Aorta (tissue), 5 donors: ENCODE measurements at regions not wholly inside any gene's neighbourhood (a gene's known extent, or its start where the extent isn't known, plus 50 kb on each side); places are given as distances from the start of the nearest gene placed in this dataset.

ENCODE experiments used
- ATAC-seq: fragments of 200-7000 bp; cut with Tn5 transposase; one replicate; pipeline ENCODE4 v1.9.1; 2022; ENCODE audit warnings: moderate library complexity; ENCODE audit not compliant: low FRiP score
- DNase-seq, 2 donors: peaks; one replicate each; pipeline ENCODE4 v3.0.0-alpha.2; 2020
- H3K27ac ChIP-seq, 2 donors: one replicate each; pipeline ENCODE4 v1.5.1; 2013; ENCODE audit warnings: low read length in 2 of 2, mild to moderate bottlenecking in 2 of 2, moderate library complexity in 2 of 2, control low read depth in 1 of 2, inconsistent platforms in 1 of 2, low read depth in 1 of 2
- H3K27me3 ChIP-seq, 2 donors: one replicate each; pipeline ENCODE4 v1.6.1; 2013; ENCODE audit warnings: control low read depth in 1 of 2, low read length in 1 of 2, mild to moderate bottlenecking in 1 of 2, moderate library complexity in 1 of 2; ENCODE audit not compliant: insufficient read depth in 2 of 2, control insufficient read depth in 1 of 2
- H3K36me3 ChIP-seq, 2 donors: one replicate each; pipeline ENCODE4 v1.6.1; 2013; ENCODE audit warnings: control low read depth in 1 of 2, low read length in 1 of 2, mild to moderate bottlenecking in 1 of 2; ENCODE audit not compliant: insufficient read depth in 2 of 2, control insufficient read depth in 1 of 2
- H3K4me1 ChIP-seq, 2 donors: one replicate each; pipeline ENCODE4 v1.6.1; 2013; ENCODE audit warnings: low read length in 2 of 2, control low read depth in 1 of 2, mild to moderate bottlenecking in 1 of 2, moderate library complexity in 1 of 2; ENCODE audit not compliant: insufficient read depth in 2 of 2, control insufficient read depth in 1 of 2
- H3K4me3 ChIP-seq, 2 donors: one replicate each; pipeline ENCODE4 v1.5.1; 2013; ENCODE audit warnings: low read length in 2 of 2, control low read depth in 1 of 2, mild to moderate bottlenecking in 1 of 2
- H3K9me3 ChIP-seq: one replicate; pipeline ENCODE4 v1.6.1; 2013; ENCODE audit warnings: mild to moderate bottlenecking, low read length; ENCODE audit not compliant: control insufficient read depth
- WGBS, 2 donors: extraction: QIAGEN DNeasy Blood & Tissue Kit; methylation state at CpG; one replicate each; pipeline ENCODE4 v1.1.7; 2013; 5-methylcytosine and 5-hydroxymethylcytosine counted together
- intact Hi-C, 2 donors: fragments of 100-400 bp; cut with DNase I; formaldehyde crosslinking; loops; one replicate each; pipeline versions ENCODE4 v1.14.2 to v1.15.0; 2022
- donor health status: healthy with polysubstance abuse.
- donor health status: Bipolar disorder and iron deficiency.
- donor health status: DM: no; HTN: no; CAD: no.
- donor health status: DM: no; HTN: no; CAD: no.
- donor health status: DM: yes; HTN: yes; CAD: no.

- no peak overlapping the region for H3K27ac ChIP-seq
- H3K4me1 ChIP-seq = no peaks in the 10 kb centered on the region
- DNase-seq (no peak), ATAC-seq (no peak)
- H3K9me3 ChIP-seq = no peaks in the 10 kb centered on the region
- no peaks in the 10 kb centered on the region for H3K36me3 ChIP-seq
- no peak overlapping the region for H3K4me3 ChIP-seq
- 78 to 92% methylated on average over 10 of the region's 10 CpGs for WGBS, 2 donors
- H3K27me3 ChIP-seq = no peaks in the 10 kb centered on the region
- intact Hi-C loops = no loop called here
Measured at GRCh38 chrX:39842281-39842973, 255.3 kb downstream of the BCOR start.

- H3K4me3 ChIP-seq = no peak overlapping the region
- H3K27me3 ChIP-seq = no peaks in the 10 kb centered on the region
- no peak overlapping the region for H3K27ac ChIP-seq
- no peaks in the 10 kb centered on the region for H3K36me3 ChIP-seq
- 76 to 97% methylated on average over 4 of the region's 4 CpGs for WGBS, 2 donors
- no peak for ATAC-seq
- intact Hi-C loops = no loop called here
- no peak for DNase-seq
- H3K4me1 ChIP-seq = no peaks in the 10 kb centered on the region
- no peaks in the 10 kb centered on the region for H3K9me3 ChIP-seq
Measured at GRCh38 chrX:39843318-39843717, 254.4 kb downstream of the BCOR start.

DNA sequence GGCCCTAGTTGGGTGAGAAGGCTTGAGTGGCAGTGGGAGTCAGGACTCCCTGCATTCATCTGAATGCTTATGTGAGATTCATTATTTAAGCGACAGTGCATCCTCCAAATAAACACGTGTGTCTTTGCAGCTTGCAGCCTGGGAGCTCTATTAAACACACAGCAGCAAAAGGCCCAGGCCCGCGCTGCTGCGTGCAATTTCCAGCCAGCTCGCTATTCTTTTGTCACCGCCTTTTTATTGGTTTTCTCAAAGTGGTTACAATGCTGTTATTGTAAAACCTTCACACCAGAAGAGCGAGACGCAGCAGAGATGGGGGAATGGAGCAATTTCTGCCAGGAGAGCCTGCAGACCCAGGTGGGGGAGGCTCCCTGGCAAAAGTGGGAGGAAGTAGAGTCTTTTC lies 252.5 kb downstream of the BCOR start:
- WGBS, 2 donors = 90 to 97% methylated on average over 9 of the region's 9 CpGs
- H3K9me3 ChIP-seq = no peaks in the 10 kb centered on the region
- H3K36me3 ChIP-seq = no peaks in the 10 kb centered on the region
- H3K27ac ChIP-seq = no peak overlapping the region
- intact Hi-C loops = no loop called here
- DNase-seq (no peak), ATAC-seq (no peak)
- H3K4me1 ChIP-seq = no peaks in the 10 kb centered on the region
- no peaks in the 10 kb centered on the region for H3K27me3 ChIP-seq
- H3K4me3 ChIP-seq = no peak overlapping the region

DNA sequence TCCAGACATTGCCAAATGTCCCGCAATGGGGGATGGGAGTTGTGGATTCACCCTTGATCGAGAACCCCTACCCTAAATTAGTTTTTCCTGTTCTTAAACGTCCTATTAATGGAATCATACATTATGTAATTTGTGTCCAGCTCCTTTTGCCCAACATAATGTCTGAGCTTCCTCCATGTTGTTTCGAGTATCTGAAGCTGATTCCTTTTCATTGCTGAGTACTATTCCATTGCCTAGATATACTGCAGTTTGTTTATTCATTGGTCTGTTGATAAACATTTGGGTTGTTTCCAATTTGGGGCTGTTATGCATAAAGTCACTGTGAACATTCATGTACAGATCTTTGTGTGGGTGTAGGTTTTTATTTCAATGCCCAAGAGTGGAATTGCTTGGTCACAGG lies 251.3 kb downstream of the BCOR start:
- Histone ChIP-seq H3K4me1 (no peaks in the 10 kb centered on the region), H3K27me3 (no peaks in the 10 kb centered on the region), H3K4me3 (no peak overlapping the region), H3K27ac (no peak overlapping the region), H3K36me3 (no peaks in the 10 kb centered on the region), H3K9me3 (no peaks in the 10 kb centered on the region)
- no peak for DNase-seq
- intact Hi-C loops = no loop called here
- ATAC-seq = no peak
- WGBS, 2 donors = 85 to 98% methylated on average over 4 of the region's 4 CpGs

GRCh38 chrX:39848243-39848642 lies 249.5 kb downstream of the BCOR start:
- no peaks in the 10 kb centered on the region for H3K9me3 ChIP-seq
- intact Hi-C loops = no loop called here
- H3K36me3 ChIP-seq = no peaks in the 10 kb centered on the region
- ATAC-seq = no peak
- H3K4me3 ChIP-seq = no peak overlapping the region
- no peak overlapping the region for H3K27ac ChIP-seq
- 16 to 29% methylated on average over 5 of the region's 5 CpGs for WGBS, 2 donors
- no peaks in the 10 kb centered on the region for H3K27me3 ChIP-seq
- no peak for DNase-seq
- H3K4me1 ChIP-seq = no peaks in the 10 kb centered on the region

GRCh38 chrX:39848900-39849299 lies 248.9 kb downstream of the BCOR start:
- WGBS, 2 donors = 65 to 66% methylated on average over 7 of the region's 7 CpGs
- no peak overlapping the region for H3K27ac ChIP-seq
- ATAC-seq (no peak), DNase-seq (no peak)
- H3K9me3 ChIP-seq = no peaks in the 10 kb centered on the region
- intact Hi-C loops = no loop called here
- H3K27me3 ChIP-seq = no peaks in the 10 kb centered on the region
- H3K36me3 ChIP-seq = no peaks in the 10 kb centered on the region
- H3K4me1 ChIP-seq = no peaks in the 10 kb centered on the region
- no peak overlapping the region for H3K4me3 ChIP-seq

GRCh38 chrX:39850209-39850608 lies 247.5 kb downstream of the BCOR start:
- WGBS, 2 donors = 71 to 77% methylated on average over 4 of the region's 4 CpGs
- Histone ChIP-seq H3K4me1 (no peaks in the 10 kb centered on the region), H3K27ac (no peak overlapping the region)

DNA sequence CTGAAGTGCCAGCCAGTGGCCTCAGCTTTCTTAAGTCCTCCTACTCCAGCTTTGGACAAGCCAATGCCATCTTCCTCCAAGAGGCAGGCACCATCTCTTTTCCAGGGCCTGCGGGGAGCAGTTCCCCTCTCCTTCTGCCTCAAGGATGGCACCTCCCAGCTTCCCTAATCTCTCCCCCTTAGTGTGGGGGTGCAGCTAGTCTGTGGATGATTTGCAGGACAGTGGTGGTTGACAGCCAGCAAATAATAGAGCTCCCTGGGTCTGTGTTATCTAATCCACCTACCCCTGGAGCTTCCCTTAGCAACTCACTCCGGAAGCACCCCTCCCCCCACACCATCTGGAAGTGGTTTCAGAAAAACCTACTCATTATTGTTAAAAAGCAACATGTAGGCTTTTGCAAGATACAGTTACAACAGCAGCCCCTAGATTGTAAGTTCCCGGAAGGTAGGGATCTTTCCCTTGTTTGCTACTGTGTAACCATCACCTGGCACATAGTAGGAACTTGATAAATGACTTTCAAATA lies 247.1 kb downstream of the BCOR start:
- ATAC-seq (no peak), DNase-seq (no peak)
- Histone ChIP-seq H3K27me3 (no peaks in the 10 kb centered on the region), H3K4me3 (no peak overlapping the region), H3K27ac (no peak overlapping the region), H3K36me3 (no peaks in the 10 kb centered on the region), H3K4me1 (no peaks in the 10 kb centered on the region), H3K9me3 (no peaks in the 10 kb centered on the region)
- 65 to 71% methylated on average over 3 of the region's 3 CpGs for WGBS, 2 donors
- intact Hi-C loops = no loop called here

More at GRCh38 chrX:39850209-39850608, 247.5 kb downstream of the BCOR start:
- no peak for DNase-seq
- no peaks in the 10 kb centered on the region for H3K36me3 ChIP-seq
- ATAC-seq = no peak
- no peaks in the 10 kb centered on the region for H3K9me3 ChIP-seq
- no peak overlapping the region for H3K4me3 ChIP-seq
- no peaks in the 10 kb centered on the region for H3K27me3 ChIP-seq
- intact Hi-C loops = no loop called here

GRCh38 chrX:39851745-39852455 lies 245.9 kb downstream of the BCOR start:
- Histone ChIP-seq H3K4me1 (no peaks in the 10 kb centered on the region), H3K9me3 (no peaks in the 10 kb centered on the region), H3K4me3 (no peak overlapping the region), H3K36me3 (no peaks in the 10 kb centered on the region), H3K27me3 (no peaks in the 10 kb centered on the region), H3K27ac (no peak overlapping the region)
- WGBS, 2 donors = 64 to 96% methylated on average over 5 of the region's 5 CpGs
- no peak for ATAC-seq
- no peak for DNase-seq
- intact Hi-C loops = no loop called here
